IMR-90 (cell line): ENCODE measurements at regions not wholly inside any gene's neighbourhood (a gene's known extent, or its start where the extent isn't known, plus 50 kb on each side); places are given as distances from the start of the nearest gene placed in this dataset.
A peak's percentile ranks its signal among the peaks of the same experiment; 100 is the strongest.
"Not testable (repeated sequence)": the region's sequence is repeated elsewhere in the genome, so short reads cannot be mapped to it uniquely, and the experiment has no call there.

ENCODE experiments used
- ATAC-seq: fragments of 200-7000 bp; cut with Tn5 transposase; 2 replicates; pipeline ENCODE4 v1.9.1; 2020; ENCODE audit warnings: low read depth, mild to moderate bottlenecking, moderate library complexity
- BruUV-seq: library from RNA; stranded (reverse); fragments of 400-500 nt; replicated peaks from 2 replicates; lab custom pipeline; 2021; lab: Mats Ljungman, UMichigan
- CTCF ChIA-PET: fragments of 300-600 bp; formaldehyde crosslinking; extraction: SDS; loops from one replicate; lab custom pipeline; 2021; ENCODE audit warnings: antibody characterized with exemption; lab: Yijun Ruan, JAX
- POLR2A ChIA-PET: fragments of 300-600 bp; sonication (Branson Sonifier 250); formaldehyde crosslinking; loops from one replicate; lab custom pipeline; 2022; ENCODE audit warnings: antibody characterized with exemption; ENCODE audit not compliant: unreplicated experiment; lab: Charles Lee
- DNase-seq: peaks from one replicate; pipeline ENCODE4 v3.0.0; 2013
- H2AFZ ChIP-seq: replicated peaks from 2 replicates; pipeline ENCODE3; 2013; ENCODE audit warnings: low read length, mild to moderate bottlenecking; ENCODE audit not compliant: poor library complexity
- H2AK5ac ChIP-seq: 2 replicates; pipeline ENCODE4 v1.6.1; 2013; ENCODE audit warnings: low read depth, low read length, inconsistent platforms
- H2AK9ac ChIP-seq: replicated peaks from 2 replicates; pipeline ENCODE3; 2013; ENCODE audit warnings: mild to moderate bottlenecking, low read depth, low read length, moderate library complexity; ENCODE audit not compliant: poor library complexity
- H2BK120ac ChIP-seq: 2 replicates; pipeline ENCODE4 v1.6.1; 2013; ENCODE audit warnings: low read depth, low read length, inconsistent platforms
- H2BK15ac ChIP-seq: 3 replicates; pipeline ENCODE4 v1.6.1; 2013; ENCODE audit warnings: low read depth, low read length, inconsistent platforms
- H2BK20ac ChIP-seq: 2 replicates; pipeline ENCODE4 v1.6.1; 2013; ENCODE audit warnings: low read depth, mild to moderate bottlenecking, inconsistent platforms, low read length, moderate library complexity
- H2BK5ac ChIP-seq: 2 replicates; pipeline ENCODE4 v1.6.1; 2013; ENCODE audit warnings: mild to moderate bottlenecking, low read depth, low read length, inconsistent platforms; ENCODE audit not compliant: poor library complexity, severe bottlenecking
- H3K14ac ChIP-seq: replicated peaks from 2 replicates; pipeline ENCODE4 v1.6.1; 2013; ENCODE audit warnings: low read depth, low read length, inconsistent platforms
- H3K18ac ChIP-seq: 2 replicates; pipeline ENCODE4 v1.6.1; 2013; ENCODE audit warnings: low read depth, low read length, control low read depth
- H3K23ac ChIP-seq: 2 replicates; pipeline ENCODE4 v1.6.1; 2013; ENCODE audit warnings: low read depth, low read length, inconsistent platforms
- H3K27ac ChIP-seq: 2 replicates; pipeline ENCODE4 v1.5.1; 2013; ENCODE audit warnings: mild to moderate bottlenecking, control low read depth, low read length; ENCODE audit not compliant: insufficient read depth
- H3K27me3 ChIP-seq: 2 replicates; pipeline ENCODE4 v1.6.1; 2013; ENCODE audit warnings: low read length; ENCODE audit not compliant: control insufficient read depth, insufficient read depth
- H3K36me3 ChIP-seq: 2 replicates; pipeline ENCODE4 v1.6.1; 2013; ENCODE audit warnings: low read length, mixed read lengths; ENCODE audit not compliant: control insufficient read depth, insufficient read depth
- H3K4ac ChIP-seq: 2 replicates; pipeline ENCODE4 v1.6.1; 2013; ENCODE audit warnings: low read depth, low read length, inconsistent platforms
- H3K4me1 ChIP-seq: 2 replicates; pipeline ENCODE4 v1.6.1; 2013; ENCODE audit warnings: low read length, mixed read lengths; ENCODE audit not compliant: control insufficient read depth, insufficient read depth
- H3K4me2 ChIP-seq: 2 replicates; pipeline ENCODE4 v1.6.1; 2013; ENCODE audit warnings: low read depth, mild to moderate bottlenecking, control low read depth, low read length, moderate library complexity
- H3K4me3 ChIP-seq: 2 replicates; pipeline ENCODE4 v1.5.1; 2013; ENCODE audit warnings: low read depth, mild to moderate bottlenecking, control low read depth, low read length, moderate library complexity; ENCODE audit not compliant: insufficient read depth
- H3K56ac ChIP-seq: 2 replicates; pipeline ENCODE4 v1.6.1; 2013; ENCODE audit warnings: low read length, inconsistent platforms; ENCODE audit not compliant: insufficient read depth; ENCODE audit errors: extremely low read depth
- H3K79me1 ChIP-seq, 2 experiments: 2 replicates each; pipeline ENCODE4 v1.6.1; 2013; ENCODE audit warnings: low read length in 2 of 2, inconsistent platforms in 1 of 2, low read depth in 1 of 2
- H3K9ac ChIP-seq: 2 replicates; pipeline ENCODE4 v1.6.1; 2013; ENCODE audit warnings: low read depth, low read length, control low read depth
- H3K9me1 ChIP-seq: 2 replicates; pipeline ENCODE4 v1.6.1; 2013; ENCODE audit warnings: low read length, inconsistent platforms; ENCODE audit not compliant: insufficient read depth
- H3K9me3 ChIP-seq: 2 replicates; pipeline ENCODE4 v1.6.1; 2013; ENCODE audit warnings: low read length; ENCODE audit not compliant: control insufficient read depth, insufficient read depth
- H4K20me1 ChIP-seq: 2 replicates; pipeline ENCODE4 v1.6.1; 2013; ENCODE audit warnings: low read length, inconsistent platforms; ENCODE audit not compliant: insufficient read depth
- H4K5ac ChIP-seq: 2 replicates; pipeline ENCODE4 v1.6.1; 2013; ENCODE audit warnings: mild to moderate bottlenecking, low read depth, low read length, control low read depth
- H4K8ac ChIP-seq, 2 experiments: 2 replicates each; pipeline ENCODE4 v1.6.1; 2013; ENCODE audit warnings: low read depth in 2 of 2, low read length in 2 of 2, control low read depth in 1 of 2, inconsistent platforms in 1 of 2
- H4K91ac ChIP-seq: 2 replicates; pipeline ENCODE4 v1.6.1; 2013; ENCODE audit warnings: low read depth, low read length, inconsistent platforms; ENCODE audit not compliant: insufficient read depth
- CEBPB ChIP-seq: IDR thresholded peaks from 2 replicates; pipeline ENCODE4 v1.6.1; 2012; ENCODE audit warnings: low read depth, low read length, improper control_type of control experiment
- MAFK ChIP-seq: IDR thresholded peaks from 2 replicates; pipeline ENCODE4 v1.6.1; 2012; ENCODE audit warnings: low read depth, low read length, improper control_type of control experiment
- NFE2L2 ChIP-seq: fragments of 150-350 bp; IDR thresholded peaks from 2 replicates; pipeline ENCODE4 v1.6.1; 2016; ENCODE audit warnings: low read depth, mild to moderate bottlenecking, low read length
- WGBS, 2 experiments: methylation state at CpG; one replicate each; pipeline versions ENCODE4 v1.1.5 to v1.1.7; 2013; ENCODE audit warnings: missing lambda C conversion rate in 2 of 2; ENCODE audit not compliant: insufficient read length in 1 of 2; ENCODE audit errors: extremely low coverage in 2 of 2; 5-methylcytosine and 5-hydroxymethylcytosine counted together
- dilution Hi-C: fragments of 300-500 bp; cut with HindIII; formaldehyde crosslinking; loops from one replicate; pipeline ENCODE4 v1.14.3; 2018; ENCODE audit warnings: low sequenced_read_pairs; ENCODE audit not compliant: unreplicated experiment
- in situ Hi-C: fragments of 300-500 bp; cut with MboI; formaldehyde crosslinking; loops from 3 replicates; pipeline ENCODE4 v1.14.3; 2019; ENCODE audit warnings: low sequenced_read_pairs, inconsistent platforms, mixed read lengths
- intact Hi-C: fragments of 100-400 bp; cut with micrococcal nuclease; formaldehyde crosslinking; loops from 2 replicates; pipeline ENCODE4 v1.10.0; 2022

GRCh38 chr11:86163221-86163876 is 81.2 kb upstream of the EED start:
- H3K79me1 ChIP-seq, H4K20me1 ChIP-seq, H3K9me3 ChIP-seq, H3K9me1 ChIP-seq, H2AK9ac ChIP-seq, intact Hi-C loops, H3K4me3 ChIP-seq, H3K9ac ChIP-seq, H2AK5ac ChIP-seq, CTCF ChIA-PET, H2AFZ ChIP-seq, in situ Hi-C loops, H3K4me2 ChIP-seq, H3K56ac ChIP-seq, BruUV-seq, H3K36me3 ChIP-seq, dilution Hi-C loops, H3K27me3 ChIP-seq: not testable (repeated sequence)
- peak overlapping the region; percentile 74 for H3K14ac ChIP-seq
- ATAC-seq (peak; percentile 75), DNase-seq (peak; percentile 86)
- H2BK15ac ChIP-seq, result peak overlapping the region; percentile 82; the same call in 2 of the 3 replicates
- H2BK20ac ChIP-seq, result peak overlapping the region; percentile 79
- H3K23ac ChIP-seq, result peak overlapping the region; percentile 12; the same call in 1 of the 2 replicates
- 0 out of 2 replicates have a peak overlapping the region, but pooled peaks have one; percentile 46 for H4K91ac ChIP-seq
- peak overlapping the region; percentile 83 for H3K4ac ChIP-seq
- TF ChIP-seq CEBPB, result peak; percentile 82
- TF ChIP-seq MAFK, result peak; percentile 77
- TF ChIP-seq NFE2L2, result peak; percentile 92
- peak overlapping the region; percentile 8 for H4K5ac ChIP-seq
- 92% methylated on average over 2 of the region's 6 CpGs; no CpG with 5 or more reads in 1 of the 2 experiments for WGBS, 2 experiments
- peak overlapping the region; percentile 89 for H2BK120ac ChIP-seq
- H3K4me1 ChIP-seq, result peaks cover 24% of the 10 kb centered on the region
- H2BK5ac ChIP-seq, result peak overlapping the region; percentile 90
- peak overlapping the region; percentile 57 for H3K18ac ChIP-seq
- peak overlapping the region; percentile 18 to 78; a peak in 2 of 4 replicates for H4K8ac ChIP-seq
- POLR2A ChIA-PET, result interaction anchor here (0.6 kb wide), 1 partner anchor 30 kb away, joined by 3 read pairs; no protein-coding TSS in a partner anchor
- peak overlapping the region; percentile 2; the same call in 1 of the 2 replicates for H3K27ac ChIP-seq
